ENCODE measurements at regions not wholly inside any gene's neighbourhood (a gene's known extent, or its start where the extent isn't known, plus 50 kb on each side); places are given as distances from the start of the nearest gene placed in this dataset.

DNA sequence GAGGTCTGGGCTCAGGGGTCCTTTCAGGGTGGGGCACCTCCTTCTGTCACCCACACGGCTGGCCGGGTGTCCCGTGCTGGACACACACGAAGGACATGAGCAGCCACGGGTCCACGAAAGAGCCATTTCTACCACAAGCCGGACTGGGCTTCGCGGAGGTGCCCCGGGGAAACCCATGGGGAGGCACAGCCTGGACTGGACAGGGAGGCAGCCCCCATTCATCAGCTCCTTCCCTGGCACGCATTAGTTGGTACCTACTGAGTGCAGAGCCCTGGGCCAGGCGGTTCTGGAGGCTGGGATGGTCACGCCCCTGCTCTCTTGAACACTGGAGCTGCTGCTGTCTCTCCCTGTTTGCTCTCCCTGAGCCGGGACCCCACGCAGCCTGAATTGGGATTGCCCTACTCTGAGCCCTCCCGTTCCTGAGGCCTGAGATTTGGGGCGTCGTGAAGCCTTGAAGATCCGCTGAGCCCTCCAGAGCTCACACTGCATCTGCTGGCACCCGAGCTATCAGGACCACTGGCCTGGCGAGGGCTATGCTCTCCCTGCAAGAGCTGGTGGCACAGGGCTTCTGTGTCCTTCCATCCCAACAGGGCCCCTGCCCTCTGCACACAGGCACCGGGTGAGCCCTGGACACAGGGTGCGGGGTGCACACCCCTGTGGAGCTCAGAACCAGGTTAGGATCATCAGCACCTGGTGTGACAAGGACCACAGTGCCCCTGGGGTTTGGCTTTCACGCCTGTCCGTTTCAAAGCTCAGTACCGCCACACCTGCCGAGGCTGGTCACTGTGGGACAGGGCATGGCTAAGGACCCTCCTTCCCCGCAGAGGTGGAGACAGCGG is 84.6 kb downstream of the MYEOV start:
- DNase-seq (no peak), ATAC-seq (no peak)

- no peak for ATAC-seq
- no peak for DNase-seq
These were observed 86.5 kb downstream of the MYEOV start for GRCh38 chr11:69380451-69380901.

DNA sequence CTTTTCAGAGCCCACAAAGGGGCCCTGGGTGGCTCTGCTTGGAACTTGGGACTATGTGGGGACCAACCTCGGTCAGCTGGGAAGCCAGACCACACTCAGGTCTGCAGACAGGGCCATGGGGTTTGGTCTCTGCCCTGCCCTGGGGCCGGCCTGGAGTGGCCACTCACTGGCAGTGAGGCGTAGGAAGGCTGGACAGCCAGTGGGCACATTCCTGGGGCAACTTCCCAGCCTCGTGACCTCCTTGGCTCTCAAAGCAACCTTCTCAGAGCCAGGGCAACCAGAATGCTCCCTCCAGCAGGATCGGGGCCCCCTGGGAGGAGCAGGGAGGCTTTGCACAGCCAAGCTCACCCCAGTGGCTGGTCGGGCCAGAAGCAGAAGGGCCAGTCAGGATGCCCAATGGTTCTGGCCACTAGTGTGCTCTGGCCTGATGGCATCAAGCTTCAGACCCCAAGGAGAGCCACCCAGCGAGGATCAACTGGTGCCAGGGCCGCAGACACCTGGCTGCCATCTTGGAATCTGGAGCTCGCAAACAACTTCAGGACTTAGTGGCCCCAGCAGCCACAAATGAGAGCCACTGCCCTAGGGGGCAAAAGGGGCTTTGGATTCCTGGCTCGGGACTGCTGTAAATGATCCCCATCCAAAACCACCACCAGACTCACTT is 87.1 kb downstream of the MYEOV start:
- ATAC-seq (no peak), DNase-seq (no peak)

DNA sequence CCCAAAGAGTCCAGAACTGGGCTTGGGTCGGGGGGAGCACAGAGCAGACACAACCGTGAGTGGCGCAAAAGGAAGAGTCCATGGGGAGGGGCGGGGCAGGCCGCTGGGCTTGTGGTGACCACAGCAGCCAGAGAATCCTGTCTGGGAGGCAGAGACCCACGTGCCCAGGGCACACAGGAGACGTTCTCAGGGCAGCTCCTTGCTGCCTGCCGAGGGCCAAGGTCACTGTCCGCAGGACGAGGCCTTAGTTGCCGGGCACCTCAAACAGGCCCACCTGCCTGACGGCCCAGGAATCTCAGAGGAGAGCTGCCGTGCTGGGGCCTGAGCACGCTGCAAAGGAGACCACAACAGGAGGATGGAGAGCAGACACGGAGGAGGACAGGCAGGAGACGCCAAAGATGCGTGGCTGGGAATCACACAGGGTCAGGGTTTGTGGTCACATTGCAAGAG is 87.8 kb downstream of the MYEOV start:
- DNase-seq (no peak), ATAC-seq (no peak)

DNA sequence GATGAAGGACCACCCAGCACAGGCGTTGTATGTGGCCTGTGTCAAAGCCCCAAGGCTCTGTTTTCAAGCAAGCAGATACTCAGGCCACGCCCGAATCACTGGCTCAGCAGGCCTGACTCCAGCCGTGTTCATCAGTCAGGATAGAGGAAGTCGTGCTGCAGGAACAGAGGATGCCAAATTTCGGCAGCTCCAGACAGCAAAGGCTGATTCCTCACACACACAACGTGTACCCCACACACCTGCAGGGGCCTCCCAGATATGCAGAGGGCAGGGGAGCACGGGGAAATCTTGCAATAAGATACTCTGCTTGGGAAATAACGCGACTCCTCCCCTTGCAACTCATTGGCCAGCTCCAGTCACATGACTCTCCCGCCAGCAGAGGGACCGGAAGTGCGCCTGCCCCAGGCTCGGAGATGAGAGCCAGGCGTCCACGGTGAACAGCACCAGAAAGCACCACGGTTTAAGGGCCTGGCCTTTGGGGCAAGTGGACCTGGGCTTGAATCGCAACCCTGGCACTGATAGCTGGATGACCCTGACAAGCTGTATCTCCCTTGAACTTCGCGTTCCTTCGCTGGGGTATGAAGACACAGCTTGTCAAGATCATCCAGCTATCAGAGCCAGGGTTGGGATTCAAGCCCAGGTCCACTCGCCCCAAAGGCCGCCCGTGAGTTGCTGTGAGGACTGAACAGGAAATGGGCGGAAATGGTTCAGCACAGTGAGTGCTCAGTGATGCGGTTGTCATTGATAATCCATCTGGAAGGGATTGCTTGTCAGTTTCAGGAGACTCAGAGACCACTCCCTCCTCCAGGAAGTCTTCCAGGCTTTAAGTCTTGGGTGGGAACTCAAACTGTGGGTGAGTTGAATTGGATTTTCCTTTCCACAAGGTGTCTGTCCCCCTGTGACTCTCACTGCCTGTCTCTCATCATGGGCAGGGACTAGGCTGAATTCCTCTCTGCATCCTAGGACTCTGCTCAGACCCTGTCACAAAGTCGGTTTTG is 88.5 kb downstream of the MYEOV start:
- DNase-seq, result no peak
- no peak for ATAC-seq

- ATAC-seq, result no peak
- DNase-seq, result no peak
These were observed 89.7 kb downstream of the MYEOV start for GRCh38 chr11:69383372-69384250.

GRCh38 chr11:69384251-69385143 is 90.5 kb downstream of the MYEOV start:
- no peak for ATAC-seq
- DNase-seq, result no peak

GRCh38 chr11:69385144-69385820 is 91.3 kb downstream of the MYEOV start:
- DNase-seq (no peak), ATAC-seq (no peak)

DNA sequence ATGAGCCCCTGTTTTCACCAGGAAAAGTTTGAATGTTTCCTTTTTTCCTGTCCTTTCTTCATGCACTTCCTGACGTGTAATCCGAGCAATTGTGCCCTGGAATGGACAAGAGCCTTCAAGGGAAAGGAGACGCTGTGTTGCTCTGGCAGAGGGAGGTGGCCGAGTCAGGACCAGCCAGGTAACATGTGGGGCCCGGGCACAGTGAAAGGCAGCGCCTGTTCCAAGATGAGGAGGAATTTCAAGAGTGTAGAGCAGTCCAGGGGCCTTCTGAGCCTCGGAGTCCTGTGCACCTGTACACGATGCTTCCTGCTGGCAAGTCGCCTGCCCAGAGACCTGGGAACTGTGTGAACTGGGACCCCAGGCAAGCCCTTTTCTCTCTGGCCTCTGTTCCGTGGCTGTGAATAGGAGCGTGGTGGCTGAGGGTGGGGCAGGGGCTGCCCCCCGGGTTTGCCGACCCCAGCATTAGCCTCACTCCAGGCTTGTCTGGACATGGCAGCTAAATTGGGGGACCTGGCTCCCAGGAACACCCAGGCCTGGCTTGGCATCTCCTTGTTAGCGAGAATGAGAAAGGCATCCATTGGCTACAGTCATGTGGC is 92.0 kb downstream of the MYEOV start:
- ATAC-seq, result no peak

DNA sequence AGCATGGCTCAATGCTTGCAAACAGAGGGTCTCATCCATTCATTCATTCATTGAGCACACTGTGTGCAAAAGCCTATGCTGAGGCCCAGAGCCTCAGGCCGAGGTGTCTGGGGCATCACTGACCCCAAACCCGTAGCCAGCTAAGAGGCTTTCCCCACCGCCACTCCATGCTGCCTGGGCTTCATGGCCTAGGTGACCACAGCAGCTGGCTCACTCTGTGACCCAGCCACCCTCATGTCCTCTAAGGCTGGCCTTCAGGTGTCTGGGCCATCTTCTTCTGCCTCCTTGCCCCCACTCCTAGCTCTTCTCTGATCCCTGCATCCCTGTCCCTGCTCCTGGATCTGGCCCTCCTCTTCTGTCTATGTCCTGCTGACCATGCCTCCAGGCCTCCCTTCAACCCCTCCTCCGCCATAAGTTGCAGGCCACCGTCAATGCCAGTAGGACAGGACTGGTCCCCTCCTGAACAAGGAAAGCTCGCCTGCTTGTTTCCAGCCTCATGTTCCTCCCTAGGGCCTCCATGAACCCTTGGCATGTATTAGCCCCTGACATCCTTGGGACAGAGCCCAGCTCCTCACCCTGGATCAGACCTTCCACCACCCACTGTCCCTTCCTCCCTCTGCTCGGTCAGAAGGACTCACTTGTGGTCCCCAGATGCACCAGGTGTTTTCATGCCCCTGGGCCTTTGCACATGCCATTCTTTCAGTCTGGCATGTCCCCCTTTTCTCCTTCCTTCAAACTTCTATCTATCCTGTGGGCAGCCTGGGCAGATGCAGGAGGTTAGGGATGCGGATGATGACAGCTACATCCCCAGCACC is 92.8 kb downstream of the MYEOV start:
- DNase-seq (no peak), ATAC-seq (no peak)

More for the DNA sequence above, 92.0 kb downstream of the MYEOV start:
- DNase-seq, result peak; percentile 1

GRCh38 chr11:69387409-69387885 is 93.5 kb downstream of the MYEOV start:
- ATAC-seq, result no peak
- DNase-seq, result no peak

GRCh38 chr11:69388210-69388609 is 93.3 kb upstream of the LINC01488 start:
- no peak for DNase-seq

DNA sequence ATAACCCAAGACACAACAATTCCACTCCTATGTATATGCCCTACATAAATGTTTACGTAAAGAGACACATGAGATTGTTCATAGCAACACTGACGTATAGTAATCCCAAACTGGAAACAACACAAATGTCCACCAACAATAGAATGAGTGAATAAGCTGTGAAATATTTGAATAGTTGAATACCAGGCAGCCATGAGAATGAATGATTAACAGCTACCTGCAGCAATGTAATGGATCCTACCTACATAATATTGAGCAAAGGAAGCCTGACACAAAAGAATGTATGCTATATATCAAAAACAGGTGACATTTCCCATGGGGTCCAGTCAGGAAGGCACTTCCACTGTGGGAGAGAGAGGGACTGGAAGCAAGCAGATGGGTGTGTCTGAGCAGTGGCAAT is 92.8 kb upstream of the LINC01488 start:
- ATAC-seq, result no peak

More at GRCh38 chr11:69388210-69388609, 93.3 kb upstream of the LINC01488 start:
- ATAC-seq, result no peak

GRCh38 chr11:69390561-69390960 is 90.9 kb upstream of the LINC01488 start:
- DNase-seq (no peak), ATAC-seq (no peak)

More for the DNA sequence above, 92.8 kb upstream of the LINC01488 start:
- DNase-seq, result no peak

DNA sequence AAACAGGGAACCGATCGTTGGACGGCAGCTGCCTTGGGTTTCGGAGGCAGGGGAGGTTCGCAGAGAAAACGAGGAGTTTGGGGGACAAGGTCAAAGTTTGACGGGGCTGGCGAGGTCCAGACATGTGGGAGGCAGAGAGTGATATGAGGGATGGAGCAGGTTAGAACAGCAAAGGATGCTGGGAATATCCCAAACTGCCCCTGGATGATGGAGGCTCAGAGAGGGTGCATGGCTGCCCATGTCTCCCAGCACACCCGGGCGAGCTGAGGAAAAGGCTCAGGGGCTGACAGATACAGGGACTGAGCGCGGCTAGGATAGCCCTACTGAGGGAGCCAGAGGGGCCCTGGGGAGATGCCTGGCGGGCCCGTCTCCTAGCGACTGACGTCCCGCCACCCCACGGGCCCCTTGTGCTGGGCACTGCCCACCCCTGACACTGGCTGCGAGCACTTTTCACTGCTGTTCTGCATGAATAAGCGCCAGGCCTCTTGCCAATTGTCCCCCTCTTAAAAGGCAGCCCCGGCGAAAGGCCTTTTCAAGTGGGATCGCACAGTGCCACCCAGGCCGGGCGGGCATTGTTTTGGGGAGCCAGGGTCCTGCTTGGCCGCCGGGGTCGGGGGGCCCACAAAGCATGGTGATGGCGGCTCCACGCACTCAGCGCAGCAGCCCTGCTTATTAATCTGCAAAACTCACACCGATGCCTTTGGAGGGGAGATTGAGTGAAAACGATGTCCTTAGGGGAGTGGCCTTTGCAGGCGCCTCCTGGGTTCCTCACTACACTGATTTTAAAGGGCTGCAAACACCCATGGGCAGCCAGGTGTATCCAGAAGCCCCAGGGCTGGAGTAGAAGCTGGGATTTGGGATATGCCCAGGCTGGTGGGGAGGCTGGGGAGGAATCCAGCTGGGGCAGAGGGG is 90.0 kb upstream of the LINC01488 start:
- DNase-seq, result no peak
- ATAC-seq, result no peak

DNA sequence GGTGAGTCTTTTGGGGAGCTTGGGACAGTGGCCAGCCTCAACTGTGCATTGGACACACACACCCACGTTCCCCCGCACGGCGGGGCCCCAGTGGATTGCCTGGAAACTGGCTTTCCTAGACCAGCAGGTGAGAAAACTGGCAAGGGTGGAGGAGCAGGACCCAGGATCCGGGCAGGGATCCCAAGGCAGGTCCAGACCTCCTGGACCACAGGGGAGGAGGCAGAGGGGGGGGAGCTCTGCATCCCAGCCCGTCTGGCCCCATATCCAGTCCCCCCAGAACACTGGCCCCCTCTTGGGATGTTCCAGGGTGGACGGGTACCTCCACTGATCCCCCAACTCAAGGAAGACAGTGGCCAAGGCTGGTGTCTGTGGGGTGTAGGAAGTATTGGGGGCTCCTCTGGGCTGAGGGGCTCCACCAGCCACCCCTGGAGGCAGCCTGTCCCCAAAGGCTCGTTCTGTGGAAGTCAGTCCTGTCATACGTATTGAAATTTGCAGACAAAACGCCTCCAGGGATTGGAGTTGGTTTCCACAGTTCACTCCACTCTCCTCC is 89.3 kb upstream of the LINC01488 start:
- ATAC-seq, result no peak
- DNase-seq, result no peak

Data from stimulated activated naive CD8-positive, alpha-beta T cell treated with anti-CD3 and anti-CD28 coated beads, Interleukin-15, Interleukin-2, amounts not matched to agents 100 U/mL and 50 U/mL, for 24 hours (primary cell).